H9 (cell line): ENCODE measurements at regions not wholly inside any gene's neighbourhood (a gene's known extent, or its start where the extent isn't known, plus 50 kb on each side); places are given as distances from the start of the nearest gene placed in this dataset.

Experiments
- DNase-seq: peaks from one replicate; pipeline ENCODE4 v3.0.0-alpha.2; 2017
- H2AFZ ChIP-seq: one replicate; pipeline ENCODE4 v1.6.1; 2013; ENCODE audit warnings: mild to moderate bottlenecking, low read length, control low read depth, moderate library complexity
- H2AK5ac ChIP-seq: 2 replicates; pipeline ENCODE4 v1.6.1; 2013; ENCODE audit warnings: low read length, control low read depth, mixed read lengths; ENCODE audit not compliant: insufficient read length
- H2BK120ac ChIP-seq: one replicate; pipeline ENCODE4 v1.6.1; 2013; ENCODE audit warnings: low read depth, mild to moderate bottlenecking, low read length, control low read depth, inconsistent platforms; ENCODE audit not compliant: poor library complexity, severe bottlenecking
- H2BK12ac ChIP-seq: 2 replicates; pipeline ENCODE4 v1.6.1; 2013; ENCODE audit warnings: low read length, control low read depth, mixed read lengths, low read depth; ENCODE audit not compliant: insufficient read length
- H2BK15ac ChIP-seq: 2 replicates; pipeline ENCODE4 v1.6.1; 2013; ENCODE audit warnings: low read depth, low read length, control low read depth
- H2BK20ac ChIP-seq: one replicate; pipeline ENCODE4 v1.6.1; 2013; ENCODE audit warnings: low read depth, mild to moderate bottlenecking, low read length, control low read depth, inconsistent platforms; ENCODE audit not compliant: poor library complexity, severe bottlenecking
- H2BK5ac ChIP-seq: 2 replicates; pipeline ENCODE4 v1.6.1; 2013; ENCODE audit warnings: low read length, control low read depth, mixed read lengths; ENCODE audit not compliant: insufficient read length
- H3K14ac ChIP-seq: 2 replicates; pipeline ENCODE4 v1.6.1; 2013; ENCODE audit warnings: low read length, control low read depth; ENCODE audit not compliant: insufficient read depth
- H3K18ac ChIP-seq: 2 replicates; pipeline ENCODE4 v1.6.1; 2013; ENCODE audit warnings: low read depth, mild to moderate bottlenecking, mixed read lengths, low read length, control low read depth; ENCODE audit not compliant: insufficient read length
- H3K23ac ChIP-seq: 2 replicates; pipeline ENCODE4 v1.6.1; 2013; ENCODE audit warnings: low read length, control low read depth, mixed read lengths, low read depth; ENCODE audit not compliant: insufficient read length
- H3K23me2 ChIP-seq: 2 replicates; pipeline ENCODE4 v1.6.1; 2013; ENCODE audit warnings: low read depth, mild to moderate bottlenecking, mixed read lengths, low read length, control low read depth; ENCODE audit not compliant: insufficient read length, poor library complexity, severe bottlenecking
- H3K27ac ChIP-seq: 2 replicates; pipeline ENCODE4 v1.5.1; 2013; ENCODE audit warnings: low read length, control low read depth, mixed read lengths, low read depth; ENCODE audit not compliant: insufficient read length
- H3K27me3 ChIP-seq: 2 replicates; pipeline ENCODE4 v1.6.1; 2013; ENCODE audit warnings: low read length, control low read depth, inconsistent platforms; ENCODE audit not compliant: insufficient read depth
- H3K4ac ChIP-seq: 2 replicates; pipeline ENCODE4 v1.6.1; 2013; ENCODE audit warnings: low read depth, mild to moderate bottlenecking, control low read depth, inconsistent platforms, low read length, moderate library complexity
- H3K4me1 ChIP-seq: 2 replicates; pipeline ENCODE4 v1.6.1; 2013; ENCODE audit warnings: low read length, control low read depth, inconsistent platforms; ENCODE audit not compliant: insufficient read depth
- H3K4me2 ChIP-seq: 2 replicates; pipeline ENCODE4 v1.6.1; 2013; ENCODE audit warnings: low read length, control low read depth, mixed read lengths; ENCODE audit not compliant: insufficient read length, insufficient read depth
- H3K56ac ChIP-seq: 2 replicates; pipeline ENCODE4 v1.6.1; 2013; ENCODE audit warnings: low read depth, mild to moderate bottlenecking, mixed read lengths, low read length, control low read depth; ENCODE audit not compliant: insufficient read length
- H3K79me1 ChIP-seq: 2 replicates; pipeline ENCODE4 v1.6.1; 2013; ENCODE audit warnings: low read depth, mild to moderate bottlenecking, moderate library complexity, low read length, control low read depth, inconsistent platforms; ENCODE audit not compliant: insufficient read depth, poor library complexity, severe bottlenecking
- H3K79me2 ChIP-seq: 2 replicates; pipeline ENCODE4 v1.6.1; 2013; ENCODE audit warnings: low read length, control low read depth, inconsistent platforms; ENCODE audit not compliant: insufficient read depth
- H3K9ac ChIP-seq: 2 replicates; pipeline ENCODE4 v1.6.1; 2013; ENCODE audit warnings: low read length, control low read depth, mixed read lengths; ENCODE audit not compliant: insufficient read length; ENCODE audit errors: extremely low read depth
- H3K9me3 ChIP-seq: one replicate; pipeline ENCODE4 v1.6.1; 2013; ENCODE audit warnings: low read depth, low read length, inconsistent platforms; ENCODE audit not compliant: control insufficient read depth
- H3T11ph ChIP-seq: one replicate; pipeline ENCODE4 v1.6.1; 2013; ENCODE audit warnings: mild to moderate bottlenecking, low read length, control low read depth, inconsistent platforms
- H4K20me1 ChIP-seq: one replicate; pipeline ENCODE4 v1.6.1; 2013; ENCODE audit not compliant: control insufficient read depth, insufficient read length, insufficient read depth
- H4K5ac ChIP-seq: 2 replicates; pipeline ENCODE4 v1.6.1; 2013; ENCODE audit warnings: low read depth, mild to moderate bottlenecking, mixed read lengths, low read length, control low read depth; ENCODE audit not compliant: insufficient read length
- H4K8ac ChIP-seq: replicated peaks from 2 replicates; pipeline ENCODE4 v1.6.1; 2013; ENCODE audit warnings: low read length, control low read depth, mixed read lengths, low read depth; ENCODE audit not compliant: insufficient read length
- H4K91ac ChIP-seq: 2 replicates; pipeline ENCODE4 v1.6.1; 2013; ENCODE audit warnings: low read depth, mild to moderate bottlenecking, moderate library complexity, mixed read lengths, low read length, control low read depth; ENCODE audit not compliant: insufficient read length
- H3K27ac Mint-ChIP-seq, 3 experiments: 2 replicates in 2 of 3; 3 replicates in 1 of 3; pipeline ENCODE4 v1.8.0; 2020 to 2021; ENCODE audit warnings: mixed read lengths in 3 of 3, mild to moderate bottlenecking in 1 of 3, moderate library complexity in 1 of 3
- H3K27me3 Mint-ChIP-seq: 2 replicates; pipeline ENCODE4 v1.8.0; 2021; ENCODE audit warnings: low read depth, mild to moderate bottlenecking, moderate library complexity, mixed read lengths
- H3K36me3 Mint-ChIP-seq, 3 experiments: 2 replicates in 2 of 3; 3 replicates in 1 of 3; pipeline ENCODE4 v1.8.0; 2020 to 2021; ENCODE audit warnings: low read depth in 3 of 3, mixed read lengths in 3 of 3; ENCODE audit not compliant: insufficient read depth in 1 of 3
- H3K4me1 Mint-ChIP-seq, 2 experiments: 2 replicates each; pipeline ENCODE4 v1.8.0; 2020; ENCODE audit warnings: mixed read lengths in 2 of 2
- H3K4me3 Mint-ChIP-seq, 2 experiments: 2 replicates in 1 of 2; 3 replicates in 1 of 2; pipeline ENCODE4 v1.8.0; 2020 to 2021; ENCODE audit warnings: mild to moderate bottlenecking in 2 of 2, mixed read lengths in 2 of 2, moderate library complexity in 1 of 2
- H3K9me3 Mint-ChIP-seq, 2 experiments: 2 replicates in 1 of 2; 3 replicates in 1 of 2; pipeline ENCODE4 v1.8.0; 2020; ENCODE audit warnings: mild to moderate bottlenecking in 2 of 2, mixed read lengths in 2 of 2, moderate library complexity in 1 of 2
- WGBS: extraction: QIAGEN DNeasy Blood & Tissue Kit; methylation state at CpG from one replicate; pipeline ENCODE4 v1.1.7; 2013; ENCODE audit warnings: missing lambda C conversion rate, low lambda C conversion rate, mixed read lengths; ENCODE audit not compliant: insufficient read length; ENCODE audit errors: extremely low coverage; 5-methylcytosine and 5-hydroxymethylcytosine counted together
- TF ChIP-seq, protein P1 (sequence below): fragments of 200-600 bp; sonication (generic); conservative IDR thresholded peaks from 3 replicates; pipeline ENCODE4 v1.8.0; 2021; ENCODE audit warnings: antibody characterized with exemption, mild to moderate bottlenecking

DNA sequence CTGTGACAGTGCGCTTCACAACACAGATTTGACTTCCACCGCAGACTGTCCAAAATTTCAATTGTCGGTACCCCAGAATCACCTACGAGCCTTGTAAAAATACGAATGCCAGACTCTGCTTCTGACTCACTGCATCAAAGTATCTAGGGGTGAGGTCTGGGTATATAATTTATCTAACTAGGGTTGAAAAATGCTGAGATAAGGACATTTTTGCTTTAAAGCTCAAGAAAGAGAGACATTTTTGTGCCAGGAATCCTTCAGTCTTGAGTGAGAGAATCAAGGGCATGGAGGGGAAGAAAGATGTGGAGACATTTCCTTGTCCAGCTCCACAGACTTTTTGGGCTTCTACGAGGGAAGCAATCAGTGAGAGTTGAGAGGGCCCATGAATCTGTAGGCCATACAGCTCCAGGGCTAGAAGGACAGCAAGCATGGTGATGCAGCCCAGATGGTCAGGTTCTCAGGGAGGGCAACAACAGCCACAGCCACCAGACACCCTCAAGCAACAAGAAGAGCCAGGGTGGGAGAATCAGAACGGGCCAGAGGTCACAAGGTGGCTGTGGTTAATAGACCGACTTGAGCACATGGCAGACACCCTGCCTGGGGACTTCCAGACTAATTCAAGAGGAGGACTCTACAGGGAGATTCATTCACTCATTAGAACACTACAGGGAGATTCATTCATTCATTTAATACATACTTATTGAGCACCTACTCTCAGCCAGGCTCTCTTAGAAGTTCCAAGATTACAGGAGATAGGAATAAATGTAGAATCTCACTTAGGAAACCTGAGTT is 211.1 kb upstream of the PRDM1 start:
- no peak overlapping the region for H2BK15ac ChIP-seq
- H2AFZ ChIP-seq, result no peak overlapping the region
- H4K91ac ChIP-seq, result no peak overlapping the region
- H3K9ac ChIP-seq, result no peak overlapping the region
- Mint-ChIP-seq H3K27me3 (no peaks in the 10 kb centered on the region), H3K9me3 (no peaks in the 10 kb centered on the region), H3K36me3 (no peaks in the 10 kb centered on the region), H3K27ac (no peak overlapping the region), H3K4me1 (peaks cover 9 to 21% of the 10 kb centered on the region in 2 experiments), H3K4me3 (no peak overlapping the region)
- H3K23me2 ChIP-seq, result no peaks in the 10 kb centered on the region
- H3K27me3 ChIP-seq, result no peaks in the 10 kb centered on the region
- no peak for DNase-seq
- no peak overlapping the region for H4K8ac ChIP-seq
- no peaks in the 10 kb centered on the region for H3K9me3 ChIP-seq
- H3K4me1 ChIP-seq, result no peaks in the 10 kb centered on the region
- H3K27ac ChIP-seq, result no peak overlapping the region
- no peak overlapping the region for H2BK5ac ChIP-seq
- H4K20me1 ChIP-seq, result no peaks in the 10 kb centered on the region
- H3K23ac ChIP-seq, result no peak overlapping the region
- H4K5ac ChIP-seq, result no peak overlapping the region
- H3K14ac ChIP-seq, result no peak overlapping the region
- H3K18ac ChIP-seq, result no peak overlapping the region
- H2AK5ac ChIP-seq, result no peak overlapping the region
- H3K4me2 ChIP-seq, result no peak overlapping the region
- no peak overlapping the region for H3T11ph ChIP-seq
- H3K79me2 ChIP-seq, result no peaks in the 10 kb centered on the region
- TF ChIP-seq, protein P1, sequence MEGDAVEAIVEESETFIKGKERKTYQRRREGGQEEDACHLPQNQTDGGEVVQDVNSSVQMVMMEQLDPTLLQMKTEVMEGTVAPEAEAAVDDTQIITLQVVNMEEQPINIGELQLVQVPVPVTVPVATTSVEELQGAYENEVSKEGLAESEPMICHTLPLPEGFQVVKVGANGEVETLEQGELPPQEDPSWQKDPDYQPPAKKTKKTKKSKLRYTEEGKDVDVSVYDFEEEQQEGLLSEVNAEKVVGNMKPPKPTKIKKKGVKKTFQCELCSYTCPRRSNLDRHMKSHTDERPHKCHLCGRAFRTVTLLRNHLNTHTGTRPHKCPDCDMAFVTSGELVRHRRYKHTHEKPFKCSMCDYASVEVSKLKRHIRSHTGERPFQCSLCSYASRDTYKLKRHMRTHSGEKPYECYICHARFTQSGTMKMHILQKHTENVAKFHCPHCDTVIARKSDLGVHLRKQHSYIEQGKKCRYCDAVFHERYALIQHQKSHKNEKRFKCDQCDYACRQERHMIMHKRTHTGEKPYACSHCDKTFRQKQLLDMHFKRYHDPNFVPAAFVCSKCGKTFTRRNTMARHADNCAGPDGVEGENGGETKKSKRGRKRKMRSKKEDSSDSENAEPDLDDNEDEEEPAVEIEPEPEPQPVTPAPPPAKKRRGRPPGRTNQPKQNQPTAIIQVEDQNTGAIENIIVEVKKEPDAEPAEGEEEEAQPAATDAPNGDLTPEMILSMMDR, result no peak
- no peak overlapping the region for H3K4ac ChIP-seq
- no peak overlapping the region for H2BK20ac ChIP-seq
- H3K56ac ChIP-seq, result no peak overlapping the region
- no peaks in the 10 kb centered on the region for H3K79me1 ChIP-seq
- WGBS, result no CpG with 5 or more reads among the region's 8 CpGs
- no peak overlapping the region for H2BK120ac ChIP-seq
- no peak overlapping the region for H2BK12ac ChIP-seq
